ENCODE measurements at regions not wholly inside any gene's neighbourhood (a gene's known extent, or its start where the extent isn't known, plus 50 kb on each side); places are given as distances from the start of the nearest gene placed in this dataset.

- TF ChIP-seq CHD1 (IDR thresholded peaks at IDR 0.05; ENCODE audit: low read depth, low read length): no peak
- TF ChIP-seq, protein P1, sequence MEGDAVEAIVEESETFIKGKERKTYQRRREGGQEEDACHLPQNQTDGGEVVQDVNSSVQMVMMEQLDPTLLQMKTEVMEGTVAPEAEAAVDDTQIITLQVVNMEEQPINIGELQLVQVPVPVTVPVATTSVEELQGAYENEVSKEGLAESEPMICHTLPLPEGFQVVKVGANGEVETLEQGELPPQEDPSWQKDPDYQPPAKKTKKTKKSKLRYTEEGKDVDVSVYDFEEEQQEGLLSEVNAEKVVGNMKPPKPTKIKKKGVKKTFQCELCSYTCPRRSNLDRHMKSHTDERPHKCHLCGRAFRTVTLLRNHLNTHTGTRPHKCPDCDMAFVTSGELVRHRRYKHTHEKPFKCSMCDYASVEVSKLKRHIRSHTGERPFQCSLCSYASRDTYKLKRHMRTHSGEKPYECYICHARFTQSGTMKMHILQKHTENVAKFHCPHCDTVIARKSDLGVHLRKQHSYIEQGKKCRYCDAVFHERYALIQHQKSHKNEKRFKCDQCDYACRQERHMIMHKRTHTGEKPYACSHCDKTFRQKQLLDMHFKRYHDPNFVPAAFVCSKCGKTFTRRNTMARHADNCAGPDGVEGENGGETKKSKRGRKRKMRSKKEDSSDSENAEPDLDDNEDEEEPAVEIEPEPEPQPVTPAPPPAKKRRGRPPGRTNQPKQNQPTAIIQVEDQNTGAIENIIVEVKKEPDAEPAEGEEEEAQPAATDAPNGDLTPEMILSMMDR (conservative IDR thresholded peaks at IDR 0.05; ENCODE audit: low read depth, low read length): no peak
- no peak for TF ChIP-seq POLR2A (IDR thresholded peaks at IDR 0.05; ENCODE audit: low read depth, low read length)
- no peak for TF ChIP-seq NFE2L2 (IDR thresholded peaks at IDR 0.05; ENCODE audit: low read depth, low read length)
- TF ChIP-seq FOS (IDR thresholded peaks at IDR 0.05; ENCODE audit: low read depth, low read length): no peak
- TF ChIP-seq RAD21 (IDR thresholded peaks at IDR 0.05; ENCODE audit: low read length): no peak
- TF ChIP-seq MAZ (IDR thresholded peaks at IDR 0.05; ENCODE audit: borderline replicate concordance, low read depth, low read length): no peak
- no peak for TF ChIP-seq BHLHE40 (IDR thresholded peaks at IDR 0.05; ENCODE audit: low read depth, low read length)
- TF ChIP-seq USF2 (IDR thresholded peaks at IDR 0.05; ENCODE audit: low read depth, low read length): no peak
- no peak for TF ChIP-seq SMC3 (IDR thresholded peaks at IDR 0.05; ENCODE audit: low read depth, low read length)
- no peak for TF ChIP-seq MXI1 (IDR thresholded peaks at IDR 0.05; ENCODE audit: borderline replicate concordance, low read depth, low read length)
- TF ChIP-seq RFX5 (IDR thresholded peaks at IDR 0.05; ENCODE audit: low read depth, low read length): no peak
- TF ChIP-seq CEBPB (IDR thresholded peaks at IDR 0.05; ENCODE audit: low read depth, low read length): no peak
- TF ChIP-seq ELK1 (IDR thresholded peaks at IDR 0.05; ENCODE audit: borderline replicate concordance, low read depth, low read length): no peak
Measured at GRCh38 chr2:180573951-180574350, 406.5 kb upstream of the UBE2E3 start.
